Thymus (tissue), 11 donors: ENCODE measurements at regions not wholly inside any gene's neighbourhood (a gene's known extent, or its start where the extent isn't known, plus 50 kb on each side); places are given as distances from the start of the nearest gene placed in this dataset.
"Not testable (repeated sequence)": the region's sequence is repeated elsewhere in the genome, so short reads cannot be mapped to it uniquely, and the experiment has no call there.

Experiments used
- DNase-seq, 9 donors: peaks; one replicate each; pipeline ENCODE4 v3.0.0-alpha.2; 2013; ENCODE audit warnings: low spot score in 9 of 9, low read depth in 6 of 9, missing footprints in 1 of 9
- H3K27ac ChIP-seq, 2 donors: one replicate each; pipeline ENCODE4 v1.5.1; 2013; ENCODE audit warnings: control low read depth in 1 of 2, low read depth in 1 of 2, low read length in 1 of 2, mild to moderate bottlenecking in 1 of 2, moderate library complexity in 1 of 2
- H3K27me3 ChIP-seq, 2 donors: one replicate each; pipeline ENCODE4 v1.5.1; 2013; ENCODE audit warnings: low read length in 1 of 2; ENCODE audit not compliant: control insufficient read depth in 2 of 2, insufficient read depth in 1 of 2
- H3K36me3 ChIP-seq, 2 donors: one replicate each; pipeline ENCODE4 v1.5.1; 2013; ENCODE audit warnings: low read length in 1 of 2, mild to moderate bottlenecking in 1 of 2, moderate library complexity in 1 of 2; ENCODE audit not compliant: control insufficient read depth in 2 of 2, insufficient read depth in 2 of 2
- H3K4me1 ChIP-seq, 2 donors: one replicate each; pipeline ENCODE4 v1.5.1; 2013; ENCODE audit warnings: low read length in 2 of 2; ENCODE audit not compliant: control insufficient read depth in 2 of 2, insufficient read depth in 2 of 2
- H3K4me3 ChIP-seq, 2 donors: one replicate each; pipeline ENCODE4 v1.5.1; 2013; ENCODE audit warnings: low read length in 2 of 2, control low read depth in 1 of 2, mild to moderate bottlenecking in 1 of 2
- H3K9me3 ChIP-seq, 2 donors: one replicate each; pipeline ENCODE4 v1.5.1; 2013; ENCODE audit warnings: low read length in 1 of 2, mild to moderate bottlenecking in 1 of 2; ENCODE audit not compliant: control insufficient read depth in 2 of 2, insufficient read depth in 1 of 2
- WGBS: extraction: QIAGEN DNeasy Blood & Tissue Kit; methylation state at CpG from one replicate; pipeline ENCODE4 v1.1.7; 2013; 5-methylcytosine and 5-hydroxymethylcytosine counted together
- donor health status: healthy.

DNA sequence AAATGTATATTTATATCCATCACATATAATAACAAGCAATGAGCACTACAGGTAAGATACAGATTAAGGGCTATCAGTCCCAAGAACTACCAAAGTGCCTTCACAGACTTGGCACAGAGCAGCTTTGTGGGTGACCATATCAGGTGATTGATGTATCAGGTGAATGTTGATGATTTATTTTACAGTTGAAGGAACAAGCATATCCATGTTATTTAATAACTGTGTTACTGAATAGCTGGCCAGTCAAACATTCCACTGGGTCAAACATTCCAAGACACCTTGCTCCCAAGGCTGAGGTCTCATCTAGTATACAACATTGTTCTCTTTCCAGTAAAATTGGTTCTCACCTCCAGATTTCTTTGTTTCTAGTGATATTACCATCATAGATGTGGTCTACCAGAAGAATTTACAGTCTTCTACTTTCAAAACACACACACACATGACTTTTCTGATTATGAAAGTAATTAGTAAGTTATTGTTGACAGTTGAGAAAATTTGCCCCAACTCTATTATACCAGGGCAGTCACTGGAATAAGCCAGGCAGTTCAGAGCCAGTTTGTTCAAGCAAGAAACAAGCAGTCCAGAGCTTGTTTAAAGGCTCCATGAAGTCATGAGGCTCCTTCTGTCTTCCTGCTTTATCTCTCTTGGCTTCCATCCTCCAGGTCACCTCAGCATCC is 68.2 kb downstream of the ELAPOR2 start:
- no peak overlapping the region for H3K27ac ChIP-seq
- no peak for DNase-seq
- no peak overlapping the region for H3K4me3 ChIP-seq
- no peaks in the 10 kb centered on the region for H3K9me3 ChIP-seq
- no peaks in the 10 kb centered on the region for H3K4me1 ChIP-seq
- no peaks in the 10 kb centered on the region for H3K36me3 ChIP-seq
- no peaks in the 10 kb centered on the region for H3K27me3 ChIP-seq

DNA sequence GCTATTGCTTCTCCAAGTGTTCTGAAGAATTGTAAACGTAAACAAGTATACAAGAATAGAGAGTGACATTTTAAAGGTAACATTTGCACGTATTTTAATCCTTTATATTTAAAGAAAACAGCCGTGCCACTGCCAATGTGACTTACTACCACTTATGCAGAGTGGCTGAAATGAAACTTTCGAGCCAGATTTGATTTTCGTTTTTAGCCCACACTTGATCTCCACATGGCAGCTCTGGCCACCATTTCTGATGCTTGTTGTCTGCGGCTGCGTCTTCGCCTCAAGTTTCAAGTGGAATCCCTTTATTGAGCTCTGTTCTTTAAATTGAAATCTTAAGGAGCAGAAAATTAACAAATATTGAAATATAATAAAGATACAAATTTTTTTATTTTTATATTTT is 70.0 kb downstream of the ELAPOR2 start:
- no peaks in the 10 kb centered on the region for H3K36me3 ChIP-seq
- no peaks in the 10 kb centered on the region for H3K27me3 ChIP-seq
- H3K4me1 ChIP-seq = no peaks in the 10 kb centered on the region
- no peak overlapping the region for H3K4me3 ChIP-seq
- WGBS = 97% methylated on average over 8 of the region's 8 CpGs
- H3K27ac ChIP-seq = no peak overlapping the region
- no peak for DNase-seq
- no peaks in the 10 kb centered on the region for H3K9me3 ChIP-seq

DNA sequence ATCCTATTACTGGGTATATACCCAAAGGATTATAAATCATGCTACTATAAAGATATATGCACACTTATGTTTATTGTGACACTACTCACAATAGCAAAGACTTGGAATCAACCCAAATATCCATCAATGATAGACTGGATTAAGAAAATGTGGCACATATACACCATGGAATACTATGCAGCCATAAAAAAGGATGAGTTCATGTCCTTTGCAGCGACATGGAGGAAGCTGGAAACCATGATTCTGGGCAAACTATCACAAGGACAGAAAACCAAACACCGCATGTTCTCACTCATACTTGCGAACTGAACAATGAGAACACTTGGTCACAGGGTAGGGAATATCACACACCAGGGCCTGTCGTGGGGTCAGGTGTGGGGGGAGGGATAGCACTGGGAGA is 71.6 kb downstream of the ELAPOR2 start:
- not testable (repeated sequence) for H3K27me3 ChIP-seq, H3K27ac ChIP-seq, DNase-seq, H3K36me3 ChIP-seq, H3K4me1 ChIP-seq, H3K4me3 ChIP-seq, H3K9me3 ChIP-seq
- WGBS = 95% methylated on average over 4 of the region's 4 CpGs

DNA sequence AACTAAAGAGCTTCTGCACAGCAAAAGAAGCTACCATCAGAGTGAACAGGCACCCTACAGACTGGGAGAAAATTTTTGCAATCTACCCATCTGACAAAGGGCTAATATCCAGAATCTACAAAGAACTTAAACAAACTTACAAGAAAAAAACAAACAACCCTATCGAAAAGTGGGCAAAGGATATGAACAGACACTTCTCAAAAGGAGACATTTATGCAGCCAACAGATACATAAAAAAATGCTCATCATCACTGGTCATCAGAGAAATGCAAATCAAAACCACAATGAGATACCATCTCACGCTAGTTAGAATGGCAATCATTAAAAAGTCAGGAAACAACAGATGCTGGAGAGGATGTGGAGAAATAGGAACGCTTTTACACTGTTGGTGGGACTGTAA is 72.1 kb downstream of the ELAPOR2 start:
- not testable (repeated sequence) for DNase-seq, H3K9me3 ChIP-seq, H3K27ac ChIP-seq, H3K27me3 ChIP-seq, H3K4me1 ChIP-seq, H3K36me3 ChIP-seq, H3K4me3 ChIP-seq
- 68% methylated on average over 3 of the region's 3 CpGs for WGBS

DNA sequence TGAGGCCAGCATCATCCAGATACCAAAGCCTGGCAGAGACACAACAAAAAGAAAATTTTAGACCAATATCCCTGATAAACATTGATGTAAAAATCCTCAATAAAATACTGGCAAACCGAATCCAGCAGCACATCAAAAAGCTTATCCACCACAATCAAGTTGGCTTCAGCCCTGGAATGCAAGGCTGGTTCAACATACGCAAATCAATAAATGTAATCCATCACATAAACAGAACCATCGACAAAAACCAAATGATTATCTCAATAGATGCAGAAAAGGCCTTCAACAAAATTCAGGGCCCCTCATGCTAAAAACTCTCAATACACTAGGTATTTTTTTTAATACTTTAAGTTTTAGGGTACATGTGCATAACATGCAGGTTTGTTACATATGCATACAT is 74.1 kb downstream of the ELAPOR2 start:
- not testable (repeated sequence) for H3K36me3 ChIP-seq, H3K27ac ChIP-seq, H3K9me3 ChIP-seq, H3K27me3 ChIP-seq, DNase-seq, H3K4me3 ChIP-seq
- 93% methylated on average over 3 of the region's 3 CpGs for WGBS
- peaks cover 0 to 11% of the 10 kb centered on the region in 2 donors for H3K4me1 ChIP-seq

DNA sequence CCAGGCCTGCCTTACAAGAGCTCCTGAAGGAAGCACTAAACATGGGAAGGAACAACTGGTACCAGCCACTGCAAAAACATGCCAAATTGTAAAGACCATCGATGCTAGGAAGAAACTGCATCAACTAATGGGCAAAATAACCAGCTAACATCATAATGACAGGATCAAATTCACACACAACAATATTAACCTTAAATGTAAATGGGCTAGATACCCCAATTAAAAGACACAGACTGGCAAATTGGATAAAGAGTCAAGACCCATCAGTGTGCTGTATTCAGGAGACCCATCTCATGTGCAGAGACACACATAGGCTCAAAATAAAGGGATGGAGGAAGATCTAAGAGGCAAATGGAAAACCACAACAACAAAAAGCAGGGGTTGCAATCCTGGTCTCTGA is 75.8 kb downstream of the ELAPOR2 start:
- 100% methylated on average over 1 of the region's 1 CpG for WGBS
- not testable (repeated sequence) for H3K27ac ChIP-seq, H3K27me3 ChIP-seq, H3K4me3 ChIP-seq, DNase-seq, H3K36me3 ChIP-seq, H3K9me3 ChIP-seq
- H3K4me1 ChIP-seq = peaks cover 3 to 22% of the 10 kb centered on the region in 2 donors

DNA sequence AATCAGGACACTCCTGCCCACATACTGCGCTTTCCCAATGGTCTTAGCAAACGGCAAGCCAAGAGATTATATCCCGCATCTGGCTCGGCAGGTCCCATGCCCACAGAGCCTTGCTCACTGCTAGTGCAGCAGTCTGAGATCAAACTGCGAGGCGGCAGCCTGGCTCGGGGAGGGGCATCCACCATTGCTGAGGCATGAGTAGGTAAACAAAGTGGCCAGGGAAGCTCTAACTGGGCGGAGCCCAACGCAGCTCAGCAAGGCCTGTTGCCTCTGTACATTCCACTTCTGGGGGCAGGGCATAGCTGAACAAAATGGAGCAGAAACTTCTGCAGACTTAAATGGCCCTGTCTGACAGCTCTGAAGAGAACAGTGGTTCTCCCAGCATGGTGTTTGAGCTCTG is 77.5 kb downstream of the ELAPOR2 start:
- WGBS = 87% methylated on average over 9 of the region's 9 CpGs
- not testable (repeated sequence) for H3K4me3 ChIP-seq, H3K27ac ChIP-seq, H3K36me3 ChIP-seq, H3K9me3 ChIP-seq, DNase-seq, H3K27me3 ChIP-seq
- H3K4me1 ChIP-seq = peaks cover 6 to 28% of the 10 kb centered on the region in 2 donors

DNA sequence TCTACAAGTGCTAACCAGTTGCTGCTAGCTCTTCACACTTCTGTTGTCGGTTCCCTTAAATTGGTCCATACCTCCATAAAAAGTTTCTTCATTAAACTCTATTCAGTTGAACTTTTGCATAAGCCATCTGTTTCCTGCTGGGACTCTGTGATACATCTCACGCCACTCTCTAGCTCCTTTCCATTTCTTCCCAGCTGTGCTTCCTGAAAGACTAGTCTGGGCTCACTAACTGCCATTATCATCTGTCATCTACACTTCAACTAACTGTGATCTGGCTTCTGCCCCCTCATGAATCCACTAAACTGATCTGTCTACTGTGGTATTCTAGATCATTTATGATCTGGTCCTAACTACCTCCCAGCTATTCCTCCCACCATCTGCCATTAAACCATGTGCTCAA is 78.3 kb downstream of the ELAPOR2 start:
- Histone ChIP-seq H3K27me3 (no peaks in the 10 kb centered on the region), H3K4me1 (peaks cover 6 to 31% of the 10 kb centered on the region in 2 donors), H3K4me3 (no peak overlapping the region), H3K9me3 (no peaks in the 10 kb centered on the region), H3K36me3 (no peaks in the 10 kb centered on the region), H3K27ac (no peak overlapping the region)
- no peak for DNase-seq
- 51% methylated on average over 2 of the region's 2 CpGs for WGBS

DNA sequence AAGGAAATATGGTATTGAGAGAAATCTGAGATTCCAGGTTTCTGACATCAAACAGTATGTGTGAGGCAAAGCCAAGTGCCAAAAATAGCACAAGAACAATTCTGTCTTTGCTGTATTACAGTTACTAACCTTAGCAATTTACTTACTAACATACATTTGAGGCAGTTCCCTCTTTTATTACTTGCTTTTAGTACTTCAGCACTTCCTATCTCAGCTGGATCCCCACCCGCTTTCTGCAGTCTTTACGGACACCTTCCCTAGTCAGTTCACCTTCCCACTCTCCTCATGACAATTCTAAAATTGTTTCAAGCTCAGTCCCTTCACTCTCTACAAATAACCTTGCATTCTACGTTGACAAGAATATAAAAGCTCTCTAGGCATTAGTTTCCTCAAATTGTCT is 79.2 kb downstream of the ELAPOR2 start:
- Histone ChIP-seq H3K4me1 (peaks cover 6 to 31% of the 10 kb centered on the region in 2 donors), H3K36me3 (no peaks in the 10 kb centered on the region), H3K27ac (no peak overlapping the region), H3K9me3 (no peaks in the 10 kb centered on the region), H3K4me3 (no peak overlapping the region), H3K27me3 (no peaks in the 10 kb centered on the region)
- 89% methylated on average over 3 of the region's 3 CpGs for WGBS
- no peak for DNase-seq
